A673 (cell line): ENCODE measurements at regions not wholly inside any gene's neighbourhood (a gene's known extent, or its start where the extent isn't known, plus 50 kb on each side); places are given as distances from the start of the nearest gene placed in this dataset.

Experiments used
- EZH2 ChIP-seq: fragments of 200-600 bp; sonication (generic); IDR thresholded peaks from 2 replicates; pipeline ENCODE4 v1.6.1; 2017; ENCODE audit warnings: borderline replicate concordance, low read depth, mild to moderate bottlenecking, mixed read lengths, antibody characterized with exemption, low read length; ENCODE audit not compliant: poor library complexity, severe bottlenecking
- TF ChIP-seq, protein P1 (sequence below): fragments of 300-800, 200-600 bp; sonication (generic); conservative IDR thresholded peaks from 2 replicates; pipeline ENCODE4 v1.5.1; 2017; ENCODE audit warnings: low read depth, mild to moderate bottlenecking, antibody characterized with exemption, low read length, moderate library complexity, mixed read lengths

DNA sequence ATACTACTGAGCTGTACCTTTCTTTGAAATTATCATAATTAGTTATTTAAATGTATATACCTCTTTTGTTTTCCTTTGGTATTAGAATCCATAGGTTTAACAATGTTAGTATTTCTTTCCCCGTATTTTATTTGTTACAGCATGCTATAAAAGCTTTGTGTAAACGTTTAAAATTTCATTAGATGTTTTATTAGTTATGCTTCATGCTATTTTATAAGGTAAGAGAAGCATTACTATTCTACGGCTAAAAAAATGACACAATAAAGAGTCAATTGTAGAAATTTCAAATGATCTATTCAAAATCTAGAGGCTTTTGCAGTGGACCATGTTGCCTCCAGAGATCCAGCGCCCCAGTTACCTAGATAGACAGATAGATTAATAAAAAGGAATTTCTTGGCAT is 1203.3 kb upstream of the IGFBP7 start:
- TF ChIP-seq, protein P1, sequence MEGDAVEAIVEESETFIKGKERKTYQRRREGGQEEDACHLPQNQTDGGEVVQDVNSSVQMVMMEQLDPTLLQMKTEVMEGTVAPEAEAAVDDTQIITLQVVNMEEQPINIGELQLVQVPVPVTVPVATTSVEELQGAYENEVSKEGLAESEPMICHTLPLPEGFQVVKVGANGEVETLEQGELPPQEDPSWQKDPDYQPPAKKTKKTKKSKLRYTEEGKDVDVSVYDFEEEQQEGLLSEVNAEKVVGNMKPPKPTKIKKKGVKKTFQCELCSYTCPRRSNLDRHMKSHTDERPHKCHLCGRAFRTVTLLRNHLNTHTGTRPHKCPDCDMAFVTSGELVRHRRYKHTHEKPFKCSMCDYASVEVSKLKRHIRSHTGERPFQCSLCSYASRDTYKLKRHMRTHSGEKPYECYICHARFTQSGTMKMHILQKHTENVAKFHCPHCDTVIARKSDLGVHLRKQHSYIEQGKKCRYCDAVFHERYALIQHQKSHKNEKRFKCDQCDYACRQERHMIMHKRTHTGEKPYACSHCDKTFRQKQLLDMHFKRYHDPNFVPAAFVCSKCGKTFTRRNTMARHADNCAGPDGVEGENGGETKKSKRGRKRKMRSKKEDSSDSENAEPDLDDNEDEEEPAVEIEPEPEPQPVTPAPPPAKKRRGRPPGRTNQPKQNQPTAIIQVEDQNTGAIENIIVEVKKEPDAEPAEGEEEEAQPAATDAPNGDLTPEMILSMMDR: no peak
- no peak for TF ChIP-seq EZH2
